Mesodermal cell (in vitro differentiated cells): ENCODE measurements at regions not wholly inside any gene's neighbourhood (a gene's known extent, or its start where the extent isn't known, plus 50 kb on each side); places are given as distances from the start of the nearest gene placed in this dataset.

Source experiments
- H3K27ac ChIP-seq: 2 replicates; pipeline ENCODE4 v1.7.0; 2013; ENCODE audit warnings: mild to moderate bottlenecking, low read depth, low read length, moderate library complexity; ENCODE audit not compliant: severe bottlenecking
- H3K36me3 ChIP-seq: 2 replicates; pipeline ENCODE4 v1.7.1; 2013; ENCODE audit warnings: mild to moderate bottlenecking, low read length, moderate library complexity; ENCODE audit not compliant: control insufficient read depth, insufficient read depth
- H3K4me1 ChIP-seq: one replicate; pipeline ENCODE4 v1.7.1; 2013; ENCODE audit warnings: mild to moderate bottlenecking, low read length; ENCODE audit not compliant: insufficient read depth, control insufficient read depth, poor library complexity, severe bottlenecking
- H3K4me3 ChIP-seq: 2 replicates; pipeline ENCODE4 v1.7.0; 2013; ENCODE audit warnings: low read length, control low read depth, mild to moderate bottlenecking; ENCODE audit not compliant: insufficient read depth, poor library complexity, severe bottlenecking; ENCODE audit errors: extremely low read depth
- H3K9me3 ChIP-seq: 2 replicates; pipeline ENCODE4 v1.7.1; 2013; ENCODE audit warnings: mild to moderate bottlenecking, low read length, moderate library complexity; ENCODE audit not compliant: control insufficient read depth
- WGBS, 2 experiments: methylation state at CpG; one replicate each; pipeline ENCODE4 v1.1.5; 2013; ENCODE audit warnings: missing lambda C conversion rate in 2 of 2; ENCODE audit not compliant: insufficient coverage in 2 of 2; 5-methylcytosine and 5-hydroxymethylcytosine counted together

DNA sequence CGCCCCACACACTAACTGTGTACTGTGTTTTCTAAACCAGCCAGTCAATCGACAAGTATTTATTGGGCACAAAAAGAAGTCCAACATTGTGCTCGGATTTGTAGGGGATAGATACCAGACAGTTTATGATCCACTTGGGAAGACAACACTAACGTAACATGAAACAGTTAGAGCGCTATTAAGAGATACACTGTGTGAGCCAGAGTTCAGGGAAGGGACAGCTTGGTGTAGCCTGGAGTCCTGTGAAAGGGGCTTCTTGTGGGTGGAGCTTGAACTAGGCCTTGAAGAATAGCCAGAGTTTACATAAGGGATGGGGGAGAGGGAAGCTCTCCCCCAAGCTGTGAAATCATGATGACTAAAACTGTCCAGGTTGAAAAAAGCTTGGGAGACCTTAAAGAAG lies 176.4 kb upstream of the TCF4 start:
- no peaks in the 10 kb centered on the region for H3K36me3 ChIP-seq
- peaks cover 52% of the 10 kb centered on the region for H3K4me1 ChIP-seq
- H3K9me3 ChIP-seq: no peaks in the 10 kb centered on the region
- H3K4me3 ChIP-seq: no peak overlapping the region
- H3K27ac ChIP-seq: peak overlapping the region; percentile 48
- WGBS, 2 experiments: 87 to 91% methylated on average over 4 to 5 of the region's 5 CpGs

DNA sequence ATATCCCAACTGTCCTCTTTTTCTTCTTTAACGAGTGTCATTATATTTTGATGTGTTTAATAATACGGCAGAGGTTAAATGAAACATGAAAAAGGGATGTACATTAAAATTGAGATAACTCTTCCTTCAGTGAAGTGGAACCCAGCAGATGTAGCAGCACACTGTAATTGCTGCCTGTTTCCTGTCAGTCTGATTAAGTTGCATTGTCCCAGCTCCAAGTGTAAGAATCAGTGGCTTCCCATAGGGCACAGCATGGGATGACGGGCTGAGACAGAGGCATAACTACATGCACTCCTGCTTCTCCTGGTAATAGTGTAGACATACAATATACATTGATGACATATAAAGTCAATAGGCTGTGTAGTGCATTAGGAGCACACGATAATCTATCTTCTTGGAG lies 175.8 kb upstream of the TCF4 start:
- Histone ChIP-seq H3K4me3 (no peak overlapping the region), H3K36me3 (no peaks in the 10 kb centered on the region), H3K4me1 (peaks cover 49% of the 10 kb centered on the region), H3K27ac (no peak overlapping the region), H3K9me3 (no peaks in the 10 kb centered on the region)
- WGBS, 2 experiments: 83 to 100% methylated on average over 1 of the region's 4 CpGs

DNA sequence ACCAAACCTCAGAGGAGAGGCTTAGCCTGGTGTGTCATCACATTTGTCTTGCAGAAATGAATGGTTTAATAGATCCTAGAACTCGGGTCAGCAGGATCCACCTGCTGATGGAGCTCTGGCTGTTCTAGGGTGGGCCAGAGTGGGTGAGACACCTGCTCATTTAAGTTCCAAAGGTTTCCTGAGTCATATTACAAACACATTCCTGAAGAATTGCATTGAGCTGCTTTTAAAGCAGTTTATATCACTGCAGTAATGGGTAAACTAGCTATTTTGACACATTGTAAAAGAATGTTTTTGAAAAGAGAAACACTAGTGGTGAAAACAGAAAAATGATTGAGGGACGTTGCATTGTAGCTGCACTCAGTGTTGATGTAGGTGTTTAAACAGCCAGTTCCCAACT lies 175.3 kb upstream of the TCF4 start:
- H3K4me1 ChIP-seq: peaks cover 47% of the 10 kb centered on the region
- no peaks in the 10 kb centered on the region for H3K36me3 ChIP-seq
- H3K27ac ChIP-seq: no peak overlapping the region
- no peaks in the 10 kb centered on the region for H3K9me3 ChIP-seq
- 67 to 71% methylated on average over 1 of the region's 2 CpGs for WGBS, 2 experiments
- H3K4me3 ChIP-seq: no peak overlapping the region

DNA sequence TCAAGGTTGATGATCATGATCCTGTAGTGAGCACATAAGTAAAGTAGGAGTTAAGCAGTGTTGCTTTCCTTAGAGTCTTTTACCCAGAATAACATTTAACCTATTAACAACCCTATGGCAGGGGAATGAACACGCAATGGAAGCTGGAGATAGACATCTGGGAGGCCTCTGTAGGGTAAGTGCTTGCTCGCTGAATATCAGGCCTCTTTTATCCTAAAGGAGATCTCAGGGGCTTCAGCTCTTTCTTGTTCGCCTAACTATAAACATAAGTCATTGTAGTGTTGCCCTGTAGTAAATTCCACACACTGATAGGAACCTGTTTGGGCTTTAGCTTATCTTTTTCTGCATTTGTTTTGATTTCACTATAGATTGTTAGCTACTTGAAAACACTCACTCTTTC lies 174.4 kb upstream of the TCF4 start:
- Histone ChIP-seq H3K9me3 (no peaks in the 10 kb centered on the region), H3K36me3 (no peaks in the 10 kb centered on the region), H3K27ac (no peak overlapping the region), H3K4me3 (no peak overlapping the region), H3K4me1 (peaks cover 40% of the 10 kb centered on the region)
- 58% methylated on average over 2 of the region's 3 CpGs; no CpG with 5 or more reads in 1 of the 2 experiments for WGBS, 2 experiments

DNA sequence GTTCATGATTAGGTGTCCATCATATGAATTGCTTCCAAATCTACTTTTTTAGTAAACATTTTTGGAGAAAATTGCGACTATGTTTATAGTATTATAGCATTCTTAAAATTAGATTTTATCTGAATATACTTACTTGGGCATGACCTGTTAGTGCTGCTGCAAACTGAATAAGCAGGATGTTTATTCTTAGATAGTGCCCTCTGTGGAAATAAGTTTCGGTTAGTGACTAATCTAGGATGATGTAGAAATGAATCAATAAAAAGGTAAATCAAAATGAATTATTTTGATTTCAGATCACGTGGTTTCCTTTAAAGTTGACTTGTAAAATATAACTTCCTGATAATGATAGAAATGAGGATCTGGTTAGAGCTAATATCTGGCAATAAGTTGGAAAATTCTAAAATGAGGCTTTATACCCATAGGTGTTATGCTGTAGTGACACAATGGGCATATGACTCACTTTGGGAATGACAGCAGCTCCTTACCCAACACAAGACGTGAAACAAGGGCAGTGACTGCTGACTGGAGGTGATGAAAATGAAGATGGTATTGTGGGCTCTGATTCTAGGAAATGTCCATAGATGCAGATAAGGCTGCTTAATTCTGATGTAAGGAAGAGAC lies 165.8 kb upstream of the TCF4 start:
- Histone ChIP-seq H3K36me3 (no peaks in the 10 kb centered on the region), H3K9me3 (peaks cover 3% of the 10 kb centered on the region), H3K4me1 (no peaks in the 10 kb centered on the region), H3K4me3 (no peak overlapping the region), H3K27ac (no peak overlapping the region)
- WGBS, 2 experiments: 100% methylated on average over 2 of the region's 4 CpGs

DNA sequence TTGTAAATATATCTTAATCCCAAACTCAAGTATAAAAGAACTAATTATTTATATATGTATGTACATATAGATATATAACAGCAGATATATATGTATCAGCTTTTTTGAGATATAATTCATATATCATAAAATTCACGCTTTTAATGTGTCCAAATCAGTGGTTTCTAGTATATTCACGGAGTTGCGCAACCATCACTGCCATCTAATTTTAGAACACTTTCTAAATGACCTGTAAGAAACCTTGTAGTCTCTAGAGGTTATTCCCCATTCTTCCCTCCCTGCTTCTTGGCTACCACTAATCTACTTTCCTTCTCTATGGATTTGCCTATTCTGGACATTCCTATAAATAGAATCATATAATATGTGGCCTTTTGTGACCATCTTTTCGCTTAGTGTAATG lies 163.5 kb upstream of the TCF4 start:
- no peaks in the 10 kb centered on the region for H3K9me3 ChIP-seq
- H3K4me3 ChIP-seq: no peak overlapping the region
- peaks cover 10% of the 10 kb centered on the region for H3K4me1 ChIP-seq
- no peaks in the 10 kb centered on the region for H3K36me3 ChIP-seq
- 100% methylated on average over 2 to 3 of the region's 4 CpGs for WGBS, 2 experiments
- H3K27ac ChIP-seq: no peak overlapping the region

DNA sequence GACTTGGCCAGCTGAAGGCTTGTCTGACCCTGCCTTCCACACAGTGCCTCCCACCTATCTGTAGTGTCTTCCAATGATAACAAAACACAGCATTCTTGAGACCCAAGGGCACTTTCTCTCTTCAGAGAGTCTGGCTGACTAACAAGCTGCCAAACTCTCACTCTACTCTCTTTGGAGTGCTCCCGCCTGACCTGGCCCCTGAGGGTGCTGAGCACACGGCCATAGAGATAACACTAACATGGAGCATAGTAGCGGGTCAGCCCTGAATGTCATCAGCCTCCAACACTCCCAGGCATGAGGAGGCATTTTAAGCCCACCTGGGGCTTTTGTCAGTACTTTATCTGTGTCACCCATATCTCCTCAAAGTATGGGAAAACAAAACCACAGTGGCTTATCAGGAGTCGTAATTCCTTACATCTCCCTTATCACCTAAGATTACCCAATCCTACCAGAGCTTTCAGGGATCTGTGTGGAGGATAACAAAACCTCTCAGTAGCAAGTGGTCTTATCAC lies 160.3 kb upstream of the TCF4 start:
- peak overlapping the region; percentile 58 for H3K27ac ChIP-seq
- WGBS, 2 experiments: 42 to 50% methylated on average over 2 to 4 of the region's 4 CpGs

DNA sequence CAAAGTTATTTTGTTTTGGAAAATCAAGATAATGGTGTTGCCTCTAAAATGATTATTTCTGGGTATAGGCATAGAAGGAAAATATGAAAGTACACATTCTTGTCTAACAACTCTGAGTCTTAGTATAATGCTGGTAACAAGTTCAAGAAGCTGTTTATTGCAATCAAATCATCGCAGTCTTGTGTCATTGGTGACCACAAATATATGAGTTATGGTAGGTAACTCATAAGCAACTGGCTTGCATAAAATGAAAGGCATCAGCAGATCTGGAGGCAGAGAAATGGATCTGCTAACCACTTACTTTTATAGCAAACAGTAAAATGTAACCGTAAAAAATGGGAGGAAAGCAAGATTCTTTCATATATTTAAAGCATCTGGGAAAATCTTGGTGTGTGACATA lies 156.2 kb upstream of the TCF4 start:
- peaks cover 10% of the 10 kb centered on the region for H3K4me1 ChIP-seq
- no peak overlapping the region for H3K27ac ChIP-seq
- no peak overlapping the region for H3K4me3 ChIP-seq
- H3K9me3 ChIP-seq: no peaks in the 10 kb centered on the region
- WGBS, 2 experiments: 80% methylated on average over 1 of the region's 2 CpGs; no CpG with 5 or more reads in 1 of the 2 experiments
- no peaks in the 10 kb centered on the region for H3K36me3 ChIP-seq

More for the DNA sequence above, 160.3 kb upstream of the TCF4 start:
- H3K36me3 ChIP-seq: no peaks in the 10 kb centered on the region
- H3K4me3 ChIP-seq: no peak overlapping the region
- H3K9me3 ChIP-seq: no peaks in the 10 kb centered on the region
- H3K4me1 ChIP-seq: peaks cover 10% of the 10 kb centered on the region

DNA sequence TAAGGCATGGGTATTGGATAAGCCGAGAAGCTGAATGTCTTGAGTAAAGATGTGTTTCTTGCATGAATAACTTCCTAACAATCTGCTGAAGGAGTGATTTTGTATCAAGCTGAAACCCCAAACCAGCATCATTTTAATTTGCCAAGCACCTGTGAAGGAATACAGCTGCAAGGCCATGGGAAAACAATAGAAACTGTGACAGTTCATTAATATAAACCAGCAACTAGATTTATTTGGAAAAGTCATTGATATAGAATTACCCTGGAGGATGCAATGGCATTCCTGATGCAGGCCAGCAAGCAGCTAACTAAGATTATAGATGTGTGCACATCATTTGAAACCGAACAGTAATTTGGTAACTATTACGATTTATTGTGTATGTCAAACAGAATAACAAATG lies 155.7 kb upstream of the TCF4 start:
- WGBS, 2 experiments: 96 to 100% methylated on average over 2 of the region's 3 CpGs
- Histone ChIP-seq H3K9me3 (no peaks in the 10 kb centered on the region), H3K27ac (no peak overlapping the region), H3K4me3 (no peak overlapping the region), H3K36me3 (no peaks in the 10 kb centered on the region), H3K4me1 (peaks cover 10% of the 10 kb centered on the region)

DNA sequence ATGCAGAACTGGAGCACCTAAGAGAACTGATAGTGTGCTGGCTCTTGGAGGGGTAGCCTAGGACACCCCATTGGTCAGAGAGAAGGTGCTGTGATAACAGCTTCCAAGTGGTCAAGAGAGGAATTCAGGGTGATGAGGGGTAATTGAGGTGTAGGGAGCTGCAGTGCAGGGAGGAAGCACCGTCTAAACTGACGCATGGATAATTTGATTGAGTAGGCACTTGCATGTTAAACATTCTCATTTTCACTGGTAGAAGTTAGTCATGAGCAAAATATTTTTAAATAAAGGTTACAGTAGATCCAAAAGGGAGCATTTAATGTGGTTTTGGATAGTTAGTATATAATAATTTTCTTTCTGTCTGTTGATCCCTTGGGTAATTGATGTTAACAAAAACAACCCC lies 155.1 kb upstream of the TCF4 start:
- no peaks in the 10 kb centered on the region for H3K9me3 ChIP-seq
- no peak overlapping the region for H3K4me3 ChIP-seq
- 86 to 90% methylated on average over 2 of the region's 2 CpGs for WGBS, 2 experiments
- H3K27ac ChIP-seq: no peak overlapping the region
- H3K36me3 ChIP-seq: no peaks in the 10 kb centered on the region
- peaks cover 6% of the 10 kb centered on the region for H3K4me1 ChIP-seq

DNA sequence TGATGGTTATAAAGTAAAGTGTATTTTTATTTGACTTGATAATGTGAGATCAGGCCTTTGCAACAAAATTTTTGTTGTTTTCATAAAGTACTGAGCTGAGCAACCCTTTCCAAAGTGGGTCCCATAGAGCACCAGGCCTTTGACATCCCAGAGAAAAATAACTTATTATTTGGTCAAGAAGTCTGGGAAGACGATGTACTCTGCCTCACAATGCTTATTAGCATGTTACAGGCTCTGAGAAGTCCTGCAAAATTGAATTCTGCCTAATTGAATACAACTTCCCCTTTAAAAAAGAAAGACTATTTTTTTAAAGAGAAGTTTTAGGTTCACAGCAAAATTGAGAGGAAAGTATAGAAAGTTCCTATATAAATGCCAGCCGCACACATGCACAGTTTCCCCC lies 151.5 kb upstream of the TCF4 start:
- no CpG with 5 or more reads among the region's 2 CpGs for WGBS, 2 experiments

More for the DNA sequence above, 151.5 kb upstream of the TCF4 start:
- Histone ChIP-seq H3K27ac (no peak overlapping the region), H3K4me3 (no peak overlapping the region), H3K4me1 (no peaks in the 10 kb centered on the region), H3K36me3 (no peaks in the 10 kb centered on the region), H3K9me3 (no peaks in the 10 kb centered on the region)
